ENCODE measurements at regions not wholly inside any gene's neighbourhood (a gene's known extent, or its start where the extent isn't known, plus 50 kb on each side); places are given as distances from the start of the nearest gene placed in this dataset.

GRCh38 chr12:4223273-4223845 is 50.2 kb upstream of the CCND2 start:
- no peak for DNase-seq (ENCODE audit: low read depth)
- no peak overlapping the region for H3K4me3 ChIP-seq (ENCODE audit: low read depth, low read length)

- DNase-seq (ENCODE audit: low read depth) = peak; percentile 7
- H3K4me3 ChIP-seq (ENCODE audit: low read depth, low read length) = no peak overlapping the region
These were observed 52.3 kb upstream of the CCND2 start for GRCh38 chr12:4221258-4221620.

GRCh38 chr12:4220536-4221257 is 52.9 kb upstream of the CCND2 start:
- no peak for DNase-seq (ENCODE audit: low read depth)
- H3K4me3 ChIP-seq (ENCODE audit: low read depth, low read length) = no peak overlapping the region

GRCh38 chr12:4217091-4217490 is 56.5 kb upstream of the CCND2 start:
- DNase-seq (ENCODE audit: low read depth) = no peak
- no peak overlapping the region for H3K4me3 ChIP-seq (ENCODE audit: low read depth, low read length)

GRCh38 chr12:4216187-4216927 is 57.2 kb upstream of the CCND2 start:
- no peak overlapping the region for H3K4me3 ChIP-seq (ENCODE audit: low read depth, low read length)
- no peak for DNase-seq (ENCODE audit: low read depth)

- DNase-seq (ENCODE audit: low read depth) = peak; percentile 5
- no peak overlapping the region for H3K4me3 ChIP-seq (ENCODE audit: low read depth, low read length)
These were observed 58.1 kb upstream of the CCND2 start for GRCh38 chr12:4215229-4216186.

GRCh38 chr12:4214877-4215228 is 58.7 kb upstream of the CCND2 start:
- no peak for DNase-seq (ENCODE audit: low read depth)
- no peak overlapping the region for H3K4me3 ChIP-seq (ENCODE audit: low read depth, low read length)

- no peak overlapping the region for H3K4me3 ChIP-seq (ENCODE audit: low read depth, low read length)
- DNase-seq (ENCODE audit: low read depth) = no peak
These were observed 60.1 kb upstream of the CCND2 start for GRCh38 chr12:4213471-4213870.

GRCh38 chr12:4212845-4213244 is 60.7 kb upstream of the CCND2 start:
- DNase-seq (ENCODE audit: low read depth) = no peak
- H3K4me3 ChIP-seq (ENCODE audit: low read depth, low read length) = no peak overlapping the region

GRCh38 chr12:4211372-4211771 is 62.2 kb upstream of the CCND2 start:
- no peak for DNase-seq (ENCODE audit: low read depth)
- H3K4me3 ChIP-seq (ENCODE audit: low read depth, low read length) = no peak overlapping the region

GRCh38 chr12:4210183-4210582 is 63.4 kb upstream of the CCND2 start:
- DNase-seq (ENCODE audit: low read depth) = no peak
- H3K4me3 ChIP-seq (ENCODE audit: low read depth, low read length) = no peak overlapping the region

GRCh38 chr12:4206470-4206869 is 67.1 kb upstream of the CCND2 start:
- DNase-seq (ENCODE audit: low read depth) = no peak
- no peak overlapping the region for H3K4me3 ChIP-seq (ENCODE audit: low read depth, low read length)

GRCh38 chr12:4203772-4204376 is 69.7 kb upstream of the CCND2 start:
- DNase-seq (ENCODE audit: low read depth) = no peak
- H3K4me3 ChIP-seq (ENCODE audit: low read depth, low read length) = no peak overlapping the region

- no peak overlapping the region for H3K4me3 ChIP-seq (ENCODE audit: low read depth, low read length)
- no peak for DNase-seq (ENCODE audit: low read depth)
These were observed 70.6 kb upstream of the CCND2 start for GRCh38 chr12:4202918-4203317.

GRCh38 chr12:4202487-4202886 is 71.1 kb upstream of the CCND2 start:
- H3K4me3 ChIP-seq (ENCODE audit: low read depth, low read length) = no peak overlapping the region
- DNase-seq (ENCODE audit: low read depth) = no peak

- DNase-seq (ENCODE audit: low read depth) = no peak
These were observed 72.0 kb upstream of the CCND2 start for GRCh38 chr12:4201333-4202100.

GRCh38 chr12:4197922-4198763 is 75.4 kb upstream of the CCND2 start:
- DNase-seq (ENCODE audit: low read depth) = no peak

More at GRCh38 chr12:4201333-4202100, 72.0 kb upstream of the CCND2 start:
- H3K4me3 ChIP-seq (ENCODE audit: low read depth, low read length) = no peak overlapping the region

More at GRCh38 chr12:4197922-4198763, 75.4 kb upstream of the CCND2 start:
- no peak overlapping the region for H3K4me3 ChIP-seq (ENCODE audit: low read depth, low read length)

All from skeletal muscle cell (primary cell).